GM19328 (cell line): ENCODE measurements at regions not wholly inside any gene's neighbourhood (a gene's known extent, or its start where the extent isn't known, plus 50 kb on each side); places are given as distances from the start of the nearest gene placed in this dataset.

Source experiments
- ATAC-seq: cut with Tn5 transposase; IDR thresholded peaks from one replicate; pipeline ENCODE4 v1.9.1; 2021; ENCODE audit warnings: mild to moderate bottlenecking, moderate library complexity; ENCODE audit not compliant: unreplicated experiment

DNA sequence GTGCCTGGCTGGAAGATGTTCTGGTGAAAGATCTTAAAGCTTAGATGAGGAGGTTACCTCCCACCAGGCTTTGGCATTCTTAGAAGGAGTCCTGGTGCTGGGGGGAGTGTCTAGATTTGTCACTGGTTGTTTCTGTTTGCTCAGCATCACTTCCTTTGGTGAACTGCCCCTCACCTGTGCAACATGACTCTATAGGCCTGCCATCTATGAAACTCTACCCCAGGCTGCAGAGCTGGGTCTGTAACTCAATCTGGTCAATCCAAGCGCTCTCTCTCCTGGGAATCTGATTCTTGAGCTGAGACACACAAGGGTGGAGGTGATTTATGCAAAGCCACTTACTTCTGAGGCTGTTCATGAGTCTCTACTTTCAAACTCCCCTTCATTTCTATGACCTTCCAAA lies 399.4 kb downstream of the NPIPA7 start:
- ATAC-seq, result no peak

DNA sequence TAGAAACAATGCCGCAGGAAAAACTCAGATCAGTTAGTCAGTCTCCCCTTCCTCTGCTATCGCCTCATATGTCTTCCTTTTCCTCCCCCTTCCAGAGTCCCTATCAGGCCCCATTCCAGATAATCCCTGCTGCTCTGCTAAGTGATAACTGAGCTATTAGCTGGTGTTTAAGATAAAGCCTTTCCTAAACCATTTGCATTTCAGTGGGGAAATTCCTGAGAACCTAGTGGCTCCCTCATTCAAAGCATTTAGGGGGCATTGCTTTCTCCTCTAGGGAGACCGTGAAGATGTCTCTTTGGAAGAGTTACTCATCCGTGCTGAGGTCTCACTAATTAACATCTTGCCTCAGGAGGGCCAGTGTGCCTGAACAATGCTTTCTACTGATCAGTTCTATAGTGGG lies 401.6 kb downstream of the NPIPA7 start:
- no peak for ATAC-seq

DNA sequence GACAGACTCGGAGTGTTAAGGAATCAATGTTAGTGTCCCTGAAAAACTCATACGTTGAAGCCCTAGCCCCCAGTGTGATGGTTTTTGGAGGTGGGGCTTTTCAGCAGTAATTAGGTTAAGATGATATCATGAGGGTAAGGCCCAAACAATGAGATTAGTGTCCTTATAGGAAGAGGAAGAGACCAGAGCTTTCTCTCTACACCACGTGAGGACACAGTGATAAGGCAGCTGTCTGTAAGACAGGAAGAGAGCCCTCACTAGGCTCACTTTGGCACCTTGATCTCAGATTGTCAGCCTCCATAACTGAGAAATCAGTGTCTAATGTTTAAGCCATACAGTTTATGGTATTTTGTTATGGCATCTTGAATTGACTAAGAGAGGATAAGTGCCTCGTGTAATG lies 403.2 kb downstream of the NPIPA7 start:
- no peak for ATAC-seq

- no peak for ATAC-seq
Measured at GRCh38 chr16:16788004-16788403, 409.1 kb downstream of the NPIPA7 start.

DNA sequence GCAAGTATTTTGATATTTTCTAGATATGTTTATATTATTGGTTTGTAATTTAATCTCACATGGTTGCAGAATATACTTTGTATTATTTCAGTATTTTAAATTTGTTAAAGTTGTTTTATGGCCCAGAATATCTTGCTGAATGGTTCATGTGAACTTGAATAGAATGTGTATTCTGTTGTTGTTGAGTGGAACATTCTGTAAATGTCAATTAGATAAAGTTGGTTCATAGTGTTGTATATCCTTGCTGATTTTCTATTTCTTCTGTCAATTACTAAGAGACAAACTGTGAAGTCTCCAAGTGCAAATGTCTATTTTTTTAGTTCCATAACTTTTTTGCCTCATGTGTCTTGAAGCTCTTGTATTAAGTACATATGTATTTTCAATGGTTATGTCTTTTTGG lies 411.7 kb downstream of the NPIPA7 start:
- no peak for ATAC-seq

DNA sequence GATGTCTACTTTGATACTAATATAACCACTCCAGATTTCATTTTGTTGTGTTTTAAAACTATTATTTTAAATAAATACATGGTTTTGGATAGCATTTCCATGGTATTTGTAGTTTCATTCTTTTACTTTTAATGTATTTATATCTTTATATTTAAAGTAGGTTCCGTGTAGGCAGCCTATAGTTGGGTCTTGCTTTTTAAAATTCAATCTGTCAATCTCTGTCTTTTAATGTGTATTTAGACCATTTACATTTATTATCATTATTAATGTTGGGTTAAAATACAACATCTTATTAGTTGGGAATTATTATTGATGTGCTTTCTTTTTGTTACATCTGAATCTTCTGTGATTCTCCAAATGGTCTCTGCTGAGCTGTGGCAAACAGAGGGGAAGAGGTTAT lies 412.1 kb downstream of the NPIPA7 start:
- ATAC-seq, result no peak

- ATAC-seq, result no peak
Measured at GRCh38 chr16:16797239-16797638, 418.3 kb downstream of the NPIPA7 start.

DNA sequence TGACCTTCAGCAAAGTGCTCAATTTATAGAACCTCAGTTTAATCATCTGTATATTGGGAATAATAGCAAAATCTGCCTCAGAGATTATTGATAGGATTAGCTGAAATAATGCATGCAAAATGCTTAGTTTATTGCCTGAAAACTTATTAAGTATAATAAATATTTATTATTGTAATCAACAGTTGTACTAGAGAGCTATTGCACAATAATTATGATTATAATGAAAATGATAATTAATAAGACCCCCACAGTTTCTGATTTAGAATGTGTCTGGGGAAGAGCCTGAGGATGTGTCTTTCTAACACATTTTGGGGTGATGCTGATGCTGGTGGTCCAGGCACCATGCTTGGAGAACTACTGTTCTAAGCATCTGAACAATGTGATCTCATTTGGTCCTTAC lies 419.6 kb downstream of the NPIPA7 start:
- no peak for ATAC-seq

GRCh38 chr16:16805809-16806208 lies 426.9 kb downstream of the NPIPA7 start:
- ATAC-seq, result no peak

GRCh38 chr16:16815641-16816040 lies 436.7 kb downstream of the NPIPA7 start:
- no peak for ATAC-seq

DNA sequence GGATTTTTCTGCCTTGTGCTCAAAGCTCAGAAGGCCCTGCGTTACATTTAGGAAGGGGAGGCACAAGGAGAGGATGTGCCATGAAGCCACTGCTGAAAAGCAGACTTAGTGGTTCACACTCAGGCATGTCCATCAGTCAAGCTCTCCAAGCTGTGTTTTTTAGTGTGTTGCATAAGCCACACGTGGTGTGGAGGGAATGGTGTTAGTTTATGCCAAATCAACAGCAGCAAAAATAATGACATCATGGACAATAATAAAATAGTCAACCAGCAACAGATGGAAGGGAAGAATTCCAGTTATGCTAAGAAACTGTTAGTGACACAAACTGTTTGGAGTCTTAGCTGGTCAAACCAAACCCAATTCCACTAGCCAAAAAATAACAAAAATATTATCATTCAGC lies 438.3 kb downstream of the NPIPA7 start:
- no peak for ATAC-seq

DNA sequence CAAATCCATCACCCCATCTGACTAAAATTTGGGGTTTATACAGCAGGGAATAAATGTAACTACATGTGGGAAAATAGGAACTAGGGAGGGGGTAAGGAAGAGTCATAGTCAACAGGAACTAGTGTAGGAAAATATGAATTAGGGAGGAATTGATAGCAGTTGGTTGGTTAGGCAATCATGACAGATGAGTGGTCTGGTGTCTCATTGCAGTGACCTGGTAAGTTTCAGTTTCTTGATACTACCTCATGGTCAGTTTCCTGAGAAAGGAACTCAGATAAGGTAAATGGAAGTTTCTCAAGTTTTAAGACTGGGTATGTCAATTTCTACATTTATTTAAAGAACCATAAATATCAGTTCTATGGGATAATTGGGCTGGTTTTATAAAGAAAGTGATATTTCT lies 442.3 kb downstream of the NPIPA7 start:
- ATAC-seq, result no peak

DNA sequence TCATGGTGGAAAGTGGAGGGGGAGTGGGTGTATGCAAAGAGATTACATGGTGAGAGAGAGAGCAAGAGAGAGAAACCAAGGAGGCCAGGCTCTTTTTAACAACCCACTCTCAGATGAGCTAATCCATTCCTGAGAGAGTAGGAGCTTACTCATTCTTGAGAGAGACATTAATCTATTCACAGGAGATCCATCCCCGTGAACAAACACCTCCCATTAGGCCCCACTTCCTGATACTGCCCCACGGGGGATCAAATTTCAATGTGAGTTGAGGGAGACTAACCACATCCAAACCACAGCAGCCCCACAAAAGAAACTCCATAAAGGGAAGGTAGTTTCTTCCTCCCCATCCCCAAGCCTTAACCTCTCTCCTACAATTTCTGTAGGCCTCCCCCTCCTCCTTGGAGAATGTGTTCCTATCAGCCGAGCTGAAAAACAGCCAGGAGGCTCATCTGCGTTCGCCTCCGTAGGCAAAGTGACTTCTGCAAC lies 450.0 kb downstream of the NPIPA7 start:
- ATAC-seq, result no peak

DNA sequence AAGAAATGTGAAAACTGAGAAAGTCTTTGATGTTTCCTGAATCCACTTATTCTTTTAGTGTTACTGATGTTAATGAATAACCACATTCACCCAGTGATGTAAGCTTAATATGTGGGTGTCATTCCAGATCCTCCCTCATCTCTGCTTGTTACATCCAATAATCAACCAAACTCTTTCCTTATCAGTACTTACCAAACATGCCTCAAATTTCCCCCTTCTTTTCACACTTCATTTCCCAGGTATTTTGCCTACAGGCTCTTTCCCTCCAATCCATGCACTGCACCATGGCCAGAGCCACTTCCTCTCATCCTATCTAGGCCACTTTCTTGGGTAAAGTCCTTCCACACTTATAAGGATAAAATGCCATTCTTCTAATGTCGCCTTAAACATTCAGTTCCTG lies 451.5 kb downstream of the NPIPA7 start:
- no peak for ATAC-seq

- ATAC-seq, result no peak
Measured at GRCh38 chr16:16830973-16831372, 452.0 kb downstream of the NPIPA7 start.

- ATAC-seq, result no peak
Measured at GRCh38 chr16:16833165-16833564, 454.2 kb downstream of the NPIPA7 start.

GRCh38 chr16:16850274-16850673 lies 471.3 kb downstream of the NPIPA7 start:
- no peak for ATAC-seq

DNA sequence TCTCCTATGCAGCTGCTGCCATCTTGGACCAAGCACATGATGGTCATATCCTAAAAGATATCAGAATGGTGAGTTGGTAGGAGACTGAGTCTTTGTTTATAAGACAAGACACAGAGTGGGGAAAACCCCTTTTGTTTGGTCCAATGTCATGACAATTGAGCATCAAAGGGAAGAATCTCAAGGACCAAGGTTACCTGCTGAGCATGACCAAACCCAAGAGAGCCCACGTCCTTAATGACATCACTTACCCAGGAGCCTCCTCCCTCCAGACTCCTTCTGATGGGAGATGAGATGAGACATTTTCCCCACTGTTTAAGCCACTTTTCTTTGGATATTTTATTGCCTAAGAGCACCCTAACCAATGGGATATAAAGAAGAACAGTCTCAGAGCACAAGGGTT lies 478.1 kb downstream of the NPIPA7 start:
- ATAC-seq, result no peak

GRCh38 chr16:16857603-16858283 lies 478.8 kb downstream of the NPIPA7 start:
- ATAC-seq, result no peak

- ATAC-seq, result no peak
Measured at GRCh38 chr16:16861546-16861945, 482.6 kb downstream of the NPIPA7 start.

DNA sequence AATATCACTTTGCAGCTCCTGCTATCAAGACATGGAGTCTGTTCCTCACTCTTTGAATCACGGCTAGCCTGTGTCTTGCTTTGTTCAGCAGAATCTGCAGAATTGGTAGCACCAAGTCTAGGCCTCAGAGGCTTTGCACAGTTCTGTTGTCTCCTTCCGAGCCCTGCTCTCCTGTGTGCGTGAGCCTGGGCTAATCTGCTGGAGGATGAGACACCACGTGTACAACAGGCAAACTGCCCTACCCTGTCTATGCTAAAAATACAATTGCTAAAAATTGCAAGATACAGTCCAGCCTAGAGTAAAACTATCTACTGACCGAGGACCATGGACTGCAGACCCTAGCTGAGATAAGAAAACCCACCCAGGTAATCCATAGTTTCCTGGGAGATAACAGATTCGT lies 484.7 kb downstream of the NPIPA7 start:
- no peak for ATAC-seq

DNA sequence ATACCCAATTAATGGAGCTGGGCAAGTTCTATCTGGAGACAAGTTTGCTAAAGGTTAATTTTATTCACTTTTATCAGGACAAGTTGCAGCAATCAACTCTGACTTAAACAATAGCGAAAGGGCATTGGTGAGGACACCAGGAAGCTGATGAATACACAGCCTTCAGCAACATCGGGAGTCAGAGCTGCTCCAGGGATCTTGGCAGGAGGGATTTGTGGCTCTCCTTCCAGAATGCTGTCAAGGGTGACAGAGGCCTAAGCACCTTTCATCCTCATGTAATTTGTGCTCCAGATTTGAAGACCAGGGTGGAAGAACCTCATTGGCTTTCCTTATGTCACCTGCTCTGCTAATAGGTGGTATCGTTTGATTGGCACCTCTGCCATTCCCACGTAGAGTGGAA lies 485.6 kb downstream of the NPIPA7 start:
- ATAC-seq, result no peak

DNA sequence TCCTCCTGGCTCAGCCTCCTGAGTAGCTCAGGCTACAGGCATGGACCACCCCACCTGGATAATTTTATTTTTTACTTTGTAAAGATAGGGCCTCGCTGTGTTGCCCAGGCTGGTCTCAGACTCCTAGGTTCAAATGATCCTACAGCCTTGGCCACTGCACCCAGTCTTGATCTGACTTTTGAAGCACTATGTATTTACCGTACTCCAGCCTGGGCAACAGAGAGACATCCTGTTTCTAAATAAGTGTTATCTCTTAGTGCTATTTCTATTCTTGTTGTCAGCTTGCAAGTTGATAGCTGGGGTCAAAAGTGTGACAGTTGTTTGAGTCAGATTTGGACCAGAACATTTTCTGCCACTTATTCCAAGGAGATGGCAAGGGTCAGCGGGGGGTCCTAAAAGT lies 486.4 kb downstream of the NPIPA7 start:
- no peak for ATAC-seq
